ENCODE measurements at regions not wholly inside any gene's neighbourhood (a gene's known extent, or its start where the extent isn't known, plus 50 kb on each side); places are given as distances from the start of the nearest gene placed in this dataset.

DNA sequence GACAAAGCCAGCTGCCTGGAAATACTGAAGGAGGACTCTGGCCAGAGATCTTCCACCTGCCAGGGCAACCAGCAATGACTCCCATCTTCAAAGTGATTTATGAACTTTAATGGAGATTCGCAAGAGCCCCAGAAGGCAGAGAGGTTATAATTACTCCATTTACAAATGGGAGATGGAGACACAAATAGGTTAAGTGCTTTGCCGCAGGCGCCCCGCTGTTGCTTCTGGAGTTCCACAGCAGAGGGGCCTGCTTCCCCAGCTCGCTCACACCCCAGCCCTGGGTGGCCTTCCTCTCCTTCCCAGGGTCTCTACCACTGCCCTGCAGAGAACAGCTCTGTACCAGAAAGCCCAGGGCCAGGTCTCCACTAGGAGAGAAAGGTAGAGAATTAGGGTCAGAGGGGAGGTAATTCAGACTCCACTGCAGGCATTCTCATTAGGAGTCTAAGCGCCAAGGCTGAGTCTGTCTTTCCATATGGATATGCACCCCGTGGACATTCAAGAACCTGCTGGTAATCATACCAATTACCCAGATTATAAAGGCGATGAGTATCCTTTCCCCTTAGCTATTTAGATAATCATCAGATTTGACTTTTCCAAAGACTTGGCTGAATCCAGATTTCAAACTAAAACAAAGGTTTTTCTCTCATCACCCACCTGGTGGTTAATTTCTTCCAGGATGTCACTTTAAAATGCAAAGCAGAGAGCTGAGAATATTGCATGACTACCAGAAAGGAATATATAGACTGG lies 157.6 kb upstream of the TUT7 start:
- no peaks in the 10 kb centered on the region for H3K27me3 ChIP-seq (ENCODE audit: insufficient read depth, low read depth, low read length)
- TF ChIP-seq EP300 (conservative IDR thresholded peaks at IDR 0.05; ENCODE audit: poor library complexity, severe bottlenecking) (no peak), MXI1 (conservative IDR thresholded peaks at IDR 0.05; ENCODE audit: poor library complexity, severe bottlenecking) (no peak), TAF1 (IDR thresholded peaks at IDR 0.05; ENCODE audit: low read depth) (no peak), SMC3 (conservative IDR thresholded peaks at IDR 0.05; ENCODE audit: poor library complexity) (no peak), REST (IDR thresholded peaks at IDR 0.05; ENCODE audit: borderline replicate concordance) (no peak), RAD21 (conservative IDR thresholded peaks at IDR 0.05) (no peak), EZH2 (IDR thresholded peaks at IDR 0.05; ENCODE audit: borderline replicate concordance, insufficient read depth, low read length, poor library complexity, severe bottlenecking) (no peak), POLR2AphosphoS5 (IDR thresholded peaks at IDR 0.05) (no peak)
- TF ChIP-seq, protein P1, sequence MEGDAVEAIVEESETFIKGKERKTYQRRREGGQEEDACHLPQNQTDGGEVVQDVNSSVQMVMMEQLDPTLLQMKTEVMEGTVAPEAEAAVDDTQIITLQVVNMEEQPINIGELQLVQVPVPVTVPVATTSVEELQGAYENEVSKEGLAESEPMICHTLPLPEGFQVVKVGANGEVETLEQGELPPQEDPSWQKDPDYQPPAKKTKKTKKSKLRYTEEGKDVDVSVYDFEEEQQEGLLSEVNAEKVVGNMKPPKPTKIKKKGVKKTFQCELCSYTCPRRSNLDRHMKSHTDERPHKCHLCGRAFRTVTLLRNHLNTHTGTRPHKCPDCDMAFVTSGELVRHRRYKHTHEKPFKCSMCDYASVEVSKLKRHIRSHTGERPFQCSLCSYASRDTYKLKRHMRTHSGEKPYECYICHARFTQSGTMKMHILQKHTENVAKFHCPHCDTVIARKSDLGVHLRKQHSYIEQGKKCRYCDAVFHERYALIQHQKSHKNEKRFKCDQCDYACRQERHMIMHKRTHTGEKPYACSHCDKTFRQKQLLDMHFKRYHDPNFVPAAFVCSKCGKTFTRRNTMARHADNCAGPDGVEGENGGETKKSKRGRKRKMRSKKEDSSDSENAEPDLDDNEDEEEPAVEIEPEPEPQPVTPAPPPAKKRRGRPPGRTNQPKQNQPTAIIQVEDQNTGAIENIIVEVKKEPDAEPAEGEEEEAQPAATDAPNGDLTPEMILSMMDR (IDR thresholded peaks at IDR 0.05; ENCODE audit: poor library complexity, severe bottlenecking) = no peak
- no peaks in the 10 kb centered on the region for H3K9me2 ChIP-seq (ENCODE audit: insufficient read depth, low read length)
- H3K27ac ChIP-seq (ENCODE audit: low read length) = no peak overlapping the region
- no peak overlapping the region for H3K4me3 ChIP-seq (ENCODE audit: low read length)
- H3K36me3 ChIP-seq (ENCODE audit: insufficient read depth, low read length) = no peaks in the 10 kb centered on the region
- H3K4me2 ChIP-seq (ENCODE audit: low read length) = no peak overlapping the region
- H3K9me3 ChIP-seq (ENCODE audit: low read length) = no peaks in the 10 kb centered on the region
- no peaks in the 10 kb centered on the region for H4K20me1 ChIP-seq (ENCODE audit: insufficient read depth)
- H3K9ac ChIP-seq (ENCODE audit: low read length) = no peak overlapping the region
- H2AFZ ChIP-seq (ENCODE audit: low read depth, low read length) = no peak overlapping the region
- no peaks in the 10 kb centered on the region for H3F3A ChIP-seq (ENCODE audit: insufficient read depth, low read length, poor library complexity, severe bottlenecking)
- H3K79me2 ChIP-seq (replicated peaks; ENCODE audit: insufficient read depth, low read length) = no peaks in the 10 kb centered on the region

- Histone ChIP-seq H3F3A (ENCODE audit: insufficient read depth, low read length, poor library complexity, severe bottlenecking) (no peaks in the 10 kb centered on the region), H4K20me1 (ENCODE audit: insufficient read depth) (no peaks in the 10 kb centered on the region), H3K9ac (ENCODE audit: low read length) (no peak overlapping the region), H2AFZ (ENCODE audit: low read depth, low read length) (no peak overlapping the region), H3K9me2 (ENCODE audit: insufficient read depth, low read length) (no peaks in the 10 kb centered on the region), H3K4me2 (ENCODE audit: low read length) (no peak overlapping the region), H3K9me3 (ENCODE audit: low read length) (no peaks in the 10 kb centered on the region), H3K4me3 (ENCODE audit: low read length) (no peak overlapping the region), H3K36me3 (ENCODE audit: insufficient read depth, low read length) (no peaks in the 10 kb centered on the region), H3K27me3 (ENCODE audit: insufficient read depth, low read depth, low read length) (no peaks in the 10 kb centered on the region), H3K79me2 (replicated peaks; ENCODE audit: insufficient read depth, low read length) (no peaks in the 10 kb centered on the region), H3K27ac (ENCODE audit: low read length) (no peak overlapping the region)
- TF ChIP-seq REST (IDR thresholded peaks at IDR 0.05; ENCODE audit: borderline replicate concordance) = no peak
- TF ChIP-seq MXI1 (conservative IDR thresholded peaks at IDR 0.05; ENCODE audit: poor library complexity, severe bottlenecking) = no peak
- TF ChIP-seq, protein P1 (IDR thresholded peaks at IDR 0.05; ENCODE audit: poor library complexity, severe bottlenecking) = no peak
- no peak for TF ChIP-seq SMC3 (conservative IDR thresholded peaks at IDR 0.05; ENCODE audit: poor library complexity)
- TF ChIP-seq EZH2 (IDR thresholded peaks at IDR 0.05; ENCODE audit: borderline replicate concordance, insufficient read depth, low read length, poor library complexity, severe bottlenecking) = no peak
- TF ChIP-seq EP300 (conservative IDR thresholded peaks at IDR 0.05; ENCODE audit: poor library complexity, severe bottlenecking) = no peak
- no peak for TF ChIP-seq POLR2AphosphoS5 (IDR thresholded peaks at IDR 0.05)
- TF ChIP-seq TAF1 (IDR thresholded peaks at IDR 0.05; ENCODE audit: low read depth) = no peak
- no peak for TF ChIP-seq RAD21 (conservative IDR thresholded peaks at IDR 0.05)
Measured at GRCh38 chr9:86508208-86508903, 154.1 kb upstream of the TUT7 start.

All from neural cell (in vitro differentiated cells).